ENCODE measurements at regions not wholly inside any gene's neighbourhood (a gene's known extent, or its start where the extent isn't known, plus 50 kb on each side); places are given as distances from the start of the nearest gene placed in this dataset.

GRCh38 chr4:178340468-178340867 is 898.2 kb upstream of the AGA start:
- ChIA-PET CTCF (no interaction called here), POLR2A (no interaction called here), RAD21 (ENCODE audit: low non-redundant PET in 1 of 2, low total read pairs in 2 of 2, uncharacterized antibody in 2 of 2, unreplicated experiment in 2 of 2) (no interaction called here)
- no peaks in the 10 kb centered on the region for H3K9me2 ChIP-seq (ENCODE audit: insufficient read depth)
- H3K36me3 ChIP-seq (ENCODE audit: control insufficient read depth in 1 of 2, insufficient read depth in 2 of 2, low read length in 2 of 2) = no peaks in the 10 kb centered on the region
- H3K4me3 ChIP-seq (replicated peaks in 1 of 2; ENCODE audit: low read depth in 1 of 2, low read length in 2 of 2) = no peak overlapping the region
- H4K20me1 ChIP-seq (ENCODE audit: insufficient read depth) = no peaks in the 10 kb centered on the region
- no peak overlapping the region for H2AFZ ChIP-seq (ENCODE audit: low read depth, low read length, poor library complexity, severe bottlenecking)
- DNase-seq (ENCODE audit: low read depth, low spot score) (no peak), ATAC-seq (no peak)
- H3K27ac ChIP-seq (ENCODE audit: low read depth, low read length) = no peak overlapping the region
- H3K9me3 ChIP-seq (ENCODE audit: control insufficient read depth in 1 of 2, insufficient read depth in 1 of 2, low read depth in 1 of 2, low read length in 2 of 2) = no peaks in the 10 kb centered on the region
- no peak overlapping the region for H3K4me2 ChIP-seq (ENCODE audit: low read length)
- no peaks in the 10 kb centered on the region for H3K4me1 ChIP-seq (ENCODE audit: control insufficient read depth in 1 of 2, insufficient read depth in 2 of 2, low read length in 2 of 2)
- H3K9ac ChIP-seq (ENCODE audit: low read length) = no peak overlapping the region
- no peak for TF ChIP-seq SP1 (IDR thresholded peaks at IDR 0.05; ENCODE audit: low read depth)
- no peak for TF ChIP-seq TCF7L2 (IDR thresholded peaks at IDR 0.05; ENCODE audit: borderline replicate concordance, extremely low read depth, insufficient read depth, insufficient read length)
- TF ChIP-seq ATF3 (IDR thresholded peaks at IDR 0.05) = no peak
- TF ChIP-seq EZH2 (IDR thresholded peaks at IDR 0.05) = no peak
- TF ChIP-seq, protein P1, sequence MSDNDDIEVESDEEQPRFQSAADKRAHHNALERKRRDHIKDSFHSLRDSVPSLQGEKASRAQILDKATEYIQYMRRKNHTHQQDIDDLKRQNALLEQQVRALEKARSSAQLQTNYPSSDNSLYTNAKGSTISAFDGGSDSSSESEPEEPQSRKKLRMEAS (IDR thresholded peaks at IDR 0.05) = no peak
- no peak for TF ChIP-seq CEBPB (IDR thresholded peaks at IDR 0.05; ENCODE audit: low read depth)
- TF ChIP-seq CBX3 (IDR thresholded peaks at IDR 0.05; ENCODE audit: low read depth) = no peak
- TF ChIP-seq YY1 (IDR thresholded peaks at IDR 0.05; ENCODE audit: extremely low read depth, insufficient replicate concordance, low read depth, low read length) = no peak
- no peak for TF ChIP-seq EGR1 (IDR thresholded peaks at IDR 0.05; ENCODE audit: low read depth)
- TF ChIP-seq POLR2AphosphoS5 (IDR thresholded peaks at IDR 0.05; ENCODE audit: low read depth, low read length) = no peak
- TF ChIP-seq ZBTB33 (IDR thresholded peaks at IDR 0.05; ENCODE audit: extremely low read depth, insufficient replicate concordance, low read length) = no peak
- TF ChIP-seq POLR2A (IDR thresholded peaks at IDR 0.05; ENCODE audit: borderline replicate concordance, extremely low read depth, insufficient read depth, insufficient read length) = no peak
- H3K79me2 ChIP-seq (ENCODE audit: insufficient read depth, low read length) = no peaks in the 10 kb centered on the region
- intact Hi-C loops (cut with micrococcal nuclease) = no loop called here
- BruUV-seq (replicated peaks) = no TSS peak
- H3K27me3 ChIP-seq (ENCODE audit: insufficient read depth, low read length) = no peaks in the 10 kb centered on the region

Measured in HCT116 (cell line).